Transverse colon (tissue), 4 donors: ENCODE measurements at regions not wholly inside any gene's neighbourhood (a gene's known extent, or its start where the extent isn't known, plus 50 kb on each side); places are given as distances from the start of the nearest gene placed in this dataset.

Experiments used
- DNase-seq: peaks from one replicate; pipeline ENCODE4 v3.0.0-alpha.2; 2019
- H3K27ac ChIP-seq, 4 donors: fragments of 200-600 bp; sonication (generic); 2 replicates each; pipeline ENCODE4 v1.5.1; 2016 to 2018; ENCODE audit warnings: inconsistent platforms in 4 of 4
- H3K27me3 ChIP-seq: fragments of 200-600 bp; sonication (generic); 2 replicates; pipeline ENCODE4 v1.5.1; 2017; ENCODE audit warnings: inconsistent platforms
- H3K36me3 ChIP-seq, 4 donors: fragments of 200-600 bp; sonication (generic); 2 replicates each; pipeline ENCODE4 v1.5.1; 2017 to 2019; ENCODE audit warnings: inconsistent platforms in 4 of 4
- H3K4me1 ChIP-seq, 4 donors: fragments of 200-600 bp; sonication (generic); 2 replicates each; pipeline ENCODE4 v1.5.1; 2017 to 2020; ENCODE audit warnings: inconsistent platforms in 4 of 4
- H3K4me3 ChIP-seq, 4 donors: fragments of 200-600 bp; sonication (generic); 1 replicate in 1 of 4; 2 replicates in 3 of 4; pipeline versions ENCODE4 v1.5.1 to v1.6.1; 2017 to 2019; ENCODE audit warnings: inconsistent platforms in 4 of 4
- H3K9me3 ChIP-seq, 2 donors: fragments of 200-600 bp; sonication (generic); 2 replicates each; pipeline ENCODE4 v1.5.1; 2017 to 2019; ENCODE audit warnings: inconsistent platforms in 2 of 2
- CTCF ChIP-seq, 5 experiments: fragments of 200-600 bp in 3 of 5; fragments of 450-650 bp in 2 of 5; sonication (generic) in 3 of 5; IDR thresholded peaks; 1 replicate in 2 of 5; 2 replicates in 3 of 5; pipeline ENCODE4 v1.5.1; 2016 to 2017; ENCODE audit warnings: antibody characterized with exemption in 5 of 5, inconsistent platforms in 3 of 5, mild to moderate bottlenecking in 2 of 5, moderate library complexity in 1 of 5
- EP300 ChIP-seq: sonication (generic); formaldehyde crosslinking; IDR thresholded peaks from one replicate; pipeline ENCODE4 v1.6.1; 2017; ENCODE audit warnings: antibody characterized with exemption, low read depth
- POLR2A ChIP-seq: fragments of 450-650 bp; IDR thresholded peaks from one replicate; pipeline ENCODE4 v1.6.1; 2016; ENCODE audit warnings: antibody characterized with exemption, mild to moderate bottlenecking, moderate library complexity
- POLR2AphosphoS5 ChIP-seq, 3 donors: sonication (generic); formaldehyde crosslinking; IDR thresholded peaks; one replicate each; pipeline ENCODE4 v1.6.1; 2016; ENCODE audit warnings: antibody characterized with exemption in 3 of 3
- WGBS, 2 donors: methylation state at CpG; one replicate each; pipeline ENCODE4 v1.1.5; 2018; ENCODE audit warnings: low coverage in 1 of 2; 5-methylcytosine and 5-hydroxymethylcytosine counted together
- in situ Hi-C, 4 donors: fragments of 200-750 bp; cut with MboI; loops; one replicate each; pipeline versions ENCODE4 v1.15.0 to v1.15.1; 2017; ENCODE audit warnings: low sequenced_read_pairs in 3 of 4, low pct_ligation_motif_present in 1 of 4, low pct_unique_long_range_greater_than_20kb in 1 of 4
- intact Hi-C: fragments of 100-400 bp; cut with DNase I; formaldehyde crosslinking; loops from one replicate; pipeline ENCODE4 v1.15.1; 2023; ENCODE audit warnings: low total_unique reads

DNA sequence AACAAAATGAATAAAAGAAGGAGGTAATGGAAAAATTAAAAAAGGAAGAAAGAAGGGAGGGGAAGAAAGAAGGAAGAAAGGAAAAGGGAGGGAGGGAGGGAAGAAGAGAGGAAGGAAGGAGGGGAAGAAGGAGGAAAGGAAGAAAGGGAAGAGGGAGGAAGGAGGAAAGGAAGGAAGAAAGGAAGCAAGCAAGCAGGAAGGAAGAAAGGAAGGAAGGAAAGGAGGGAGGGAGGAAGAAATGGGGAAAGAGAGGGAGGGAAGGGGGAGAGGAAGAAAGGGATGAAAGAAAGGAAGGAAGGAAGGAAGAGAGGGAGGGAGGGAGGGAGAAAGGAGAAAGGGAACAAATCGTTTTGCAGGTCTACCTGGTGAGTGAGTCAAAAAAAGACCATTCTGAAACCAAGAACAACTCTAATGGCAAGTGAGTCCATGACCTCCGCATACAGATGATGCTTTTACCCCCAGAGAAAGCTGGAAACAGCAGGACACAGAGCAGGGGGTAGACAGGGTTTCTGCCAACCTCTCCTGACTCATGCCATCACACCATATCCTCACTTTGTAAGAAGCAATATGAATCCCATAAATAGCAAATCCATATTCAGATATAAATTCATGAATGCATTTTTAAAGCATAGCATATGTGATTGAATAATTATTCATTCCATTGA lies 1112.9 kb upstream of the AUTS2 start:
- 60 to 73% methylated on average over 2 of the region's 2 CpGs for WGBS, 2 donors
- Histone ChIP-seq H3K4me3 (no peak overlapping the region), H3K4me1 (no peaks in the 10 kb centered on the region), H3K9me3 (peaks cover 0 to 3% of the 10 kb centered on the region in 2 donors), H3K27me3 (no peaks in the 10 kb centered on the region), H3K36me3 (no peaks in the 10 kb centered on the region), H3K27ac (no peak overlapping the region)
- in situ Hi-C loops (loop anchor here in 1 of 4 donors (25.0 kb wide), 1 partner anchor 98 kb away; no protein-coding TSS in a partner anchor), intact Hi-C loops (no loop called here)
- no peak for DNase-seq
- TF ChIP-seq CTCF (IDR thresholded peaks at IDR 0.05) (no peak), POLR2A (no peak), EP300 (no peak), POLR2AphosphoS5 (IDR thresholded peaks at IDR 0.05) (no peak)

GRCh38 chr7:68488341-68489060 lies 1109.8 kb upstream of the AUTS2 start:
- H3K27ac ChIP-seq = no peak overlapping the region
- intact Hi-C loops (no loop called here), in situ Hi-C loops (loop anchor here in 1 of 4 donors (25.0 kb wide), 1 partner anchor 101 kb away; no protein-coding TSS in a partner anchor)
- H3K4me3 ChIP-seq = no peak overlapping the region
- WGBS, 2 donors = 60 to 73% methylated on average over 1 to 8 of the region's 8 CpGs
- no peaks in the 10 kb centered on the region for H3K4me1 ChIP-seq
- DNase-seq = no peak
- no peak for TF ChIP-seq CTCF (IDR thresholded peaks at IDR 0.05)
- H3K9me3 ChIP-seq = peaks cover 0 to 3% of the 10 kb centered on the region in 2 donors
- H3K27me3 ChIP-seq = no peaks in the 10 kb centered on the region
- no peaks in the 10 kb centered on the region for H3K36me3 ChIP-seq

- WGBS, 2 donors = 73 to 95% methylated on average over 2 of the region's 2 CpGs
- no peak overlapping the region for H3K4me3 ChIP-seq
- DNase-seq = no peak
- no peaks in the 10 kb centered on the region for H3K4me1 ChIP-seq
- no peaks in the 10 kb centered on the region for H3K36me3 ChIP-seq
- H3K9me3 ChIP-seq = peaks cover 0 to 3% of the 10 kb centered on the region in 2 donors
- TF ChIP-seq CTCF (IDR thresholded peaks at IDR 0.05) = no peak
- TF ChIP-seq EP300 = no peak
- TF ChIP-seq POLR2A = no peak
- TF ChIP-seq POLR2AphosphoS5 (IDR thresholded peaks at IDR 0.05) = no peak
- H3K27me3 ChIP-seq = no peaks in the 10 kb centered on the region
- in situ Hi-C loops = loop anchor here in 1 of 4 donors (25.0 kb wide), 1 partner anchor 104 kb away; no protein-coding TSS in a partner anchor
- intact Hi-C loops = no loop called here
- H3K27ac ChIP-seq = no peak overlapping the region
Measured at GRCh38 chr7:68491523-68492358, 1106.5 kb upstream of the AUTS2 start.

DNA sequence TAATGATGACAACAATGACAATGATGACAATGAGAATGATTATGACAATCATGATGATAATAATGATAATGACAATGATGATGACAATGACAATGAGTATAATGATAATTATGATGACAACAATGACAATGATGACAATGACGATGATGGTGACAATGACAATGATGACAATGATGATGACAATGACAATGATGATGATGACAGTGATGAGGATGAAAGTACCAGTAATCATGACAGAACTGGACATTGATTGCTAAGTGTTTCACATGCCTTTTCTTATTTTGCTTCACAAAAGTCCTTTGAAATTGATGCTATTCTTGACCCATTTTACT lies 1106.0 kb upstream of the AUTS2 start:
- in situ Hi-C loops (loop anchor here in 1 of 4 donors (25.0 kb wide), 1 partner anchor 105 kb away; no protein-coding TSS in a partner anchor), intact Hi-C loops (no loop called here)
- TF ChIP-seq POLR2A = no peak
- TF ChIP-seq CTCF (IDR thresholded peaks at IDR 0.05) = no peak
- no peak for TF ChIP-seq EP300
- no peak for TF ChIP-seq POLR2AphosphoS5 (IDR thresholded peaks at IDR 0.05)
- H3K9me3 ChIP-seq = peaks cover 0 to 3% of the 10 kb centered on the region in 2 donors
- no peak overlapping the region for H3K27ac ChIP-seq
- H3K27me3 ChIP-seq = no peaks in the 10 kb centered on the region
- no peaks in the 10 kb centered on the region for H3K4me1 ChIP-seq
- H3K4me3 ChIP-seq = no peak overlapping the region
- WGBS, 2 donors = 71 to 89% methylated on average over 1 of the region's 1 CpG
- no peaks in the 10 kb centered on the region for H3K36me3 ChIP-seq
- no peak for DNase-seq
